Smooth muscle cell (in vitro differentiated cells): ENCODE measurements at regions not wholly inside any gene's neighbourhood (a gene's known extent, or its start where the extent isn't known, plus 50 kb on each side); places are given as distances from the start of the nearest gene placed in this dataset.
A peak's percentile ranks its signal among the peaks of the same experiment; 100 is the strongest.

Experiments
- DNase-seq: peaks from one replicate; lab custom pipeline; 2025; ENCODE audit not compliant: unreplicated experiment; lab: John Stamatoyannopoulos, UW
- H2AFZ ChIP-seq: fragments of 200-600 bp; sonication (generic); 2 replicates; pipeline ENCODE4 v1.6.0; 2016; ENCODE audit warnings: antibody characterized with exemption, low read depth, mild to moderate bottlenecking
- H3F3A ChIP-seq: fragments of 200-600 bp; sonication (generic); 2 replicates; pipeline ENCODE4 v1.6.0; 2017; ENCODE audit warnings: antibody characterized with exemption, low read depth
- H3K27ac ChIP-seq: fragments of 200-600 bp; sonication (generic); 2 replicates; pipeline ENCODE4 v1.5.1; 2016; ENCODE audit warnings: low read depth, mild to moderate bottlenecking
- H3K27me3 ChIP-seq: fragments of 200-600 bp; sonication (generic); 2 replicates; pipeline ENCODE4 v1.6.1; 2016; ENCODE audit warnings: low read depth, mild to moderate bottlenecking
- H3K36me3 ChIP-seq: fragments of 200-600 bp; sonication (generic); 2 replicates; pipeline ENCODE4 v1.5.1; 2016; ENCODE audit warnings: low read depth
- H3K4me1 ChIP-seq: fragments of 200-600 bp; sonication (generic); 2 replicates; pipeline ENCODE4 v1.5.1; 2016; ENCODE audit warnings: low read depth
- H3K4me2 ChIP-seq: fragments of 200-600 bp; sonication (generic); 2 replicates; pipeline ENCODE4 v1.6.0; 2016; ENCODE audit warnings: mild to moderate bottlenecking
- H3K4me3 ChIP-seq: fragments of 200-600 bp; sonication (generic); 2 replicates; pipeline ENCODE4 v1.5.1; 2016; ENCODE audit warnings: mild to moderate bottlenecking
- H3K79me2 ChIP-seq: fragments of 200-600 bp; sonication (generic); 2 replicates; pipeline ENCODE4 v1.6.0; 2016; ENCODE audit warnings: low read depth, mild to moderate bottlenecking
- H3K9ac ChIP-seq: fragments of 200-600 bp; sonication (generic); 2 replicates; pipeline ENCODE4 v1.6.0; 2016; ENCODE audit warnings: low read depth
- H3K9me3 ChIP-seq: fragments of 200-600 bp; sonication (generic); replicated peaks from 2 replicates; pipeline ENCODE4 v1.5.1; 2016; ENCODE audit warnings: low read depth
- H4K20me1 ChIP-seq: fragments of 200-600 bp; sonication (generic); 2 replicates; pipeline ENCODE4 v1.6.0; 2016; ENCODE audit warnings: low read depth
- WGBS: methylation state at CpG from one replicate; pipeline ENCODE4 v1.1.7; 2016; ENCODE audit warnings: low lambda C conversion rate; 5-methylcytosine and 5-hydroxymethylcytosine counted together
- TF ChIP-seq, protein P1 (sequence below): fragments of 200-600 bp; sonication (generic); IDR thresholded peaks from 2 replicates; pipeline ENCODE4 v1.5.1; 2017; ENCODE audit warnings: borderline replicate concordance, mild to moderate bottlenecking, antibody characterized with exemption; ENCODE audit not compliant: insufficient read depth, poor library complexity, severe bottlenecking

GRCh38 chr9:29297592-29297991 lies 1724.3 kb upstream of the C9orf72 start:
- 56% methylated on average over 2 of the region's 2 CpGs for WGBS
- TF ChIP-seq, protein P1, sequence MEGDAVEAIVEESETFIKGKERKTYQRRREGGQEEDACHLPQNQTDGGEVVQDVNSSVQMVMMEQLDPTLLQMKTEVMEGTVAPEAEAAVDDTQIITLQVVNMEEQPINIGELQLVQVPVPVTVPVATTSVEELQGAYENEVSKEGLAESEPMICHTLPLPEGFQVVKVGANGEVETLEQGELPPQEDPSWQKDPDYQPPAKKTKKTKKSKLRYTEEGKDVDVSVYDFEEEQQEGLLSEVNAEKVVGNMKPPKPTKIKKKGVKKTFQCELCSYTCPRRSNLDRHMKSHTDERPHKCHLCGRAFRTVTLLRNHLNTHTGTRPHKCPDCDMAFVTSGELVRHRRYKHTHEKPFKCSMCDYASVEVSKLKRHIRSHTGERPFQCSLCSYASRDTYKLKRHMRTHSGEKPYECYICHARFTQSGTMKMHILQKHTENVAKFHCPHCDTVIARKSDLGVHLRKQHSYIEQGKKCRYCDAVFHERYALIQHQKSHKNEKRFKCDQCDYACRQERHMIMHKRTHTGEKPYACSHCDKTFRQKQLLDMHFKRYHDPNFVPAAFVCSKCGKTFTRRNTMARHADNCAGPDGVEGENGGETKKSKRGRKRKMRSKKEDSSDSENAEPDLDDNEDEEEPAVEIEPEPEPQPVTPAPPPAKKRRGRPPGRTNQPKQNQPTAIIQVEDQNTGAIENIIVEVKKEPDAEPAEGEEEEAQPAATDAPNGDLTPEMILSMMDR = no peak
- Histone ChIP-seq H3K9ac (no peak overlapping the region), H3K27ac (no peak overlapping the region), H3K79me2 (no peaks in the 10 kb centered on the region), H3K9me3 (peaks cover 12% of the 10 kb centered on the region), H4K20me1 (no peaks in the 10 kb centered on the region), H2AFZ (no peak overlapping the region), H3K4me1 (no peaks in the 10 kb centered on the region), H3K27me3 (no peaks in the 10 kb centered on the region), H3K36me3 (peaks cover 9% of the 10 kb centered on the region), H3K4me3 (no peak overlapping the region), H3F3A (no peaks in the 10 kb centered on the region), H3K4me2 (no peak overlapping the region)
- DNase-seq = no peak

DNA sequence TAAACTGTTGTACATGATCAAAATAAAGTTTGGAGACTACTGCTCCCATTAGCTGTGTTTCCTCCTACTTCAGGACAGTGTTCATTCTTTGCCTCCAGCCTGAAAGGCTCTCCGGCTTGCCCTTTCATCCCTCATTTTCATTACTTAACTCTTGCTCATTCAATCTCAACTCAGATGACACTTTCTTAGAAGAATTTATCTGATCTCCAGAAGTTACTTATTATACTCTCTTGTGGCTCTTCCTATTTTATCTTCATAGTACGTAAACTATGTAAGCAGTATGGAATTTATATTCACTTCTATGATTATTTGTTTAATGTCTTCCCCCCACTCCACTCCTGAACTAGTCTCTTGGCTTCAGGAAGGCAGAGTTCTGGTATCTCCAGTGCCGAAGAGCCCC lies 1737.9 kb upstream of the C9orf72 start:
- H3K9ac ChIP-seq = no peak overlapping the region
- no peaks in the 10 kb centered on the region for H3K27me3 ChIP-seq
- no peaks in the 10 kb centered on the region for H3K36me3 ChIP-seq
- no peak overlapping the region for H3K27ac ChIP-seq
- H3K79me2 ChIP-seq = no peaks in the 10 kb centered on the region
- TF ChIP-seq, protein P1 = no peak
- no peaks in the 10 kb centered on the region for H3K4me1 ChIP-seq
- H3K4me3 ChIP-seq = no peak overlapping the region
- H2AFZ ChIP-seq = no peak overlapping the region
- 58% methylated on average over 3 of the region's 3 CpGs for WGBS
- no peak for DNase-seq
- H4K20me1 ChIP-seq = no peaks in the 10 kb centered on the region
- no peaks in the 10 kb centered on the region for H3F3A ChIP-seq
- H3K9me3 ChIP-seq = no peaks in the 10 kb centered on the region
- no peak overlapping the region for H3K4me2 ChIP-seq

DNA sequence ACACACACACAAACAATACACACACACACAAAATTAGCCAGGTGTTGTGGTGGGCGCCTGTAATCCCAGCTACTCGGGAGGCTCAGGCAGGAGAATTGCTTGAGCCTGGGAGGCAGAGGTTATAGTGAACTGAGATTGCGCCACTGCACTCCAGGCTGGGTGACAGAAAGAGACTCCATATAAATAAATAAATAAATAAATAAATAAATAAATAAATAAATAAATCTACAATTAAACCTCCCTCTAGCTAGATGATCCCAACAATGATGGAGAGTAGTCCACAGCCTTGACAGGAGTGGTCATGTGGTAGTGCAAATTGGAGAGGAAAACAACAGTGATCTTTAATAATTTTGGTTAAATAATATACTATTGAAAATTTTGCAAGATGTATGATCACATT lies 1739.0 kb upstream of the C9orf72 start:
- H3K4me2 ChIP-seq = no peak overlapping the region
- no peaks in the 10 kb centered on the region for H3F3A ChIP-seq
- no peaks in the 10 kb centered on the region for H3K9me3 ChIP-seq
- 100% methylated on average over 3 of the region's 3 CpGs for WGBS
- no peak for DNase-seq
- H3K4me3 ChIP-seq = no peak overlapping the region
- no peak overlapping the region for H3K9ac ChIP-seq
- no peaks in the 10 kb centered on the region for H4K20me1 ChIP-seq
- TF ChIP-seq, protein P1 = no peak
- H3K27ac ChIP-seq = no peak overlapping the region
- no peaks in the 10 kb centered on the region for H3K27me3 ChIP-seq
- H3K4me1 ChIP-seq = no peaks in the 10 kb centered on the region
- H3K79me2 ChIP-seq = no peaks in the 10 kb centered on the region
- H3K36me3 ChIP-seq = no peaks in the 10 kb centered on the region
- H2AFZ ChIP-seq = no peak overlapping the region

- 83% methylated on average over 3 of the region's 3 CpGs for WGBS
- TF ChIP-seq, protein P1 = no peak
- peak overlapping the region; percentile 11 for H2AFZ ChIP-seq
- no peaks in the 10 kb centered on the region for H3K4me1 ChIP-seq
- H3K4me2 ChIP-seq = no peak overlapping the region
- no peaks in the 10 kb centered on the region for H3K27me3 ChIP-seq
- no peak overlapping the region for H3K9ac ChIP-seq
- H3K79me2 ChIP-seq = no peaks in the 10 kb centered on the region
- no peaks in the 10 kb centered on the region for H3F3A ChIP-seq
- H3K27ac ChIP-seq = no peak overlapping the region
- no peaks in the 10 kb centered on the region for H4K20me1 ChIP-seq
- no peak overlapping the region for H3K4me3 ChIP-seq
- no peak for DNase-seq
- H3K9me3 ChIP-seq = no peaks in the 10 kb centered on the region
- H3K36me3 ChIP-seq = no peaks in the 10 kb centered on the region
Observed at GRCh38 chr9:29319736-29320513, 1746.6 kb upstream of the C9orf72 start.
